Frontal cortex (tissue), 1 donor: ENCODE measurements at regions not wholly inside any gene's neighbourhood (a gene's known extent, or its start where the extent isn't known, plus 50 kb on each side); places are given as distances from the start of the nearest gene placed in this dataset. TPM values are rescaled to one million over a fixed set of nuclear protein-coding genes. Genes with fewer than 3 reads are reported as not detected.

Experiments
- small RNA-seq: library from RNA; depleted of rRNA; stranded (forward); fragments of <200 nt; gene quantifications from one replicate; pipeline ENCODE3, GENCODE V24; 2014

Small RNA genes lying in the stretch of these regions (small RNA-seq; reads per million reads assigned to genes)
- gene AL158077.1, result not detected
